GM12875 (cell line): ENCODE measurements at regions not wholly inside any gene's neighbourhood (a gene's known extent, or its start where the extent isn't known, plus 50 kb on each side); places are given as distances from the start of the nearest gene placed in this dataset.
A peak's percentile ranks its signal among the peaks of the same experiment; 100 is the strongest.

Experiments used
- H3K4me3 ChIP-seq: one replicate; pipeline ENCODE4 v1.5.1; 2011; ENCODE audit warnings: low read depth, low read length, control low read depth
- CTCF ChIP-seq: IDR thresholded peaks from 2 replicates; pipeline ENCODE4 v1.5.1; 2011; ENCODE audit warnings: low read depth, mild to moderate bottlenecking, control low read depth, inconsistent platforms, low read length, moderate library complexity, borderline replicate concordance; ENCODE audit not compliant: insufficient read depth

GRCh38 chr3:139198186-139198585 lies 145.6 kb upstream of the MRPS22 start:
- no peak for TF ChIP-seq CTCF
- H3K4me3 ChIP-seq, result no peak overlapping the region

GRCh38 chr3:139198929-139199328 lies 144.9 kb upstream of the MRPS22 start:
- no peak for TF ChIP-seq CTCF
- no peak overlapping the region for H3K4me3 ChIP-seq

GRCh38 chr3:139199421-139200010 lies 144.3 kb upstream of the MRPS22 start:
- no peak overlapping the region for H3K4me3 ChIP-seq
- TF ChIP-seq CTCF, result no peak

GRCh38 chr3:139201446-139202225 lies 142.2 kb upstream of the MRPS22 start:
- no peak overlapping the region for H3K4me3 ChIP-seq
- TF ChIP-seq CTCF, result no peak

GRCh38 chr3:139202226-139202958 lies 141.4 kb upstream of the MRPS22 start:
- peak; percentile 13; the same call in 1 of the 2 replicates for TF ChIP-seq CTCF
- H3K4me3 ChIP-seq, result no peak overlapping the region

GRCh38 chr3:139202959-139203349 lies 140.9 kb upstream of the MRPS22 start:
- no peak overlapping the region for H3K4me3 ChIP-seq
- no peak for TF ChIP-seq CTCF
